HCT116 (cell line): ENCODE measurements at regions not wholly inside any gene's neighbourhood (a gene's known extent, or its start where the extent isn't known, plus 50 kb on each side); places are given as distances from the start of the nearest gene placed in this dataset.

ENCODE experiments used
- CTCF ChIP-seq, 3 experiments: fragments of 200-600 bp in 1 of 3; sonication (generic) in 1 of 3; IDR thresholded peaks in 2 of 3; conservative IDR thresholded peaks in 1 of 3; 2 replicates each; pipeline ENCODE4 v1.5.1; 2012 to 2017; ENCODE audit warnings: low read depth in 2 of 3, low read length in 2 of 3, antibody characterized with exemption in 1 of 3, borderline replicate concordance in 1 of 3, control low read depth in 1 of 3, mild to moderate bottlenecking in 1 of 3, mixed read lengths in 1 of 3, mixed run types in 1 of 3, moderate library complexity in 1 of 3; ENCODE audit not compliant: insufficient read depth in 1 of 3
- EZH2phosphoT487 ChIP-seq: fragments of 200-600 bp; IDR thresholded peaks from 2 replicates; pipeline ENCODE4 v1.6.1; 2018; ENCODE audit warnings: antibody characterized with exemption, borderline replicate concordance
- POLR2A ChIP-seq: IDR thresholded peaks from 2 replicates; pipeline ENCODE4 v1.7.0; 2011; ENCODE audit warnings: borderline replicate concordance; ENCODE audit not compliant: insufficient read depth, insufficient read length; ENCODE audit errors: extremely low read depth
- RAD21 ChIP-seq: IDR thresholded peaks from 2 replicates; pipeline ENCODE4 v1.6.1; 2012; ENCODE audit warnings: low read depth, mild to moderate bottlenecking
- TF ChIP-seq, protein P1 (sequence below): IDR thresholded peaks from 2 replicates; pipeline ENCODE4 v1.6.1; 2011; ENCODE audit warnings: mild to moderate bottlenecking, low read length, moderate library complexity; ENCODE audit not compliant: insufficient replicate concordance; ENCODE audit errors: extremely low read depth
- TF ChIP-seq, protein P2 (sequence below): IDR thresholded peaks from 2 replicates; pipeline ENCODE4 v1.6.1; 2012; ENCODE audit warnings: low read depth

DNA sequence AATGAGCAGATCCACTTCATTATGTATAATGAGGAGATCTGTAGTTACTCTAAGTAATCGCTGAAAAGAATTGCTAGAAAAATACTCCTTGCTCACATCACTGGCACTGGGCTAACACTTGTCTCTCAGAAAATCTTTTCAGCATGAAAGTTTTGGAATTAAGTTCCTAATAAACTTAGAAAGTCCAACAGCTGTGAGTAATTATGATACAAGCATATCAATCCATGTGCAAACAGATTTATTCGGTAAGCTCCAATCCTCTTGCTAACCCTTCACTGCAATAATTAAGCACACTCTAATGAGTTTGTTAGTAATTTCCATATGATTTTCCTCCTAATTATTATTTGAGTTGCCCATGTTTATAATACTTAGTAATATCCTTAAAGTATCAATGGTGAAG lies 652.6 kb upstream of the WWC1 start:
- TF ChIP-seq CTCF (IDR thresholded peaks at IDR 0.05 in 2 of 3, conservative IDR thresholded peaks at IDR 0.05 in 1 of 3; ENCODE audit: borderline replicate concordance in 1 of 3, insufficient read depth in 1 of 3, low read depth in 2 of 3, low read length in 2 of 3) (no peak), EZH2phosphoT487 (no peak), POLR2A (no peak), RAD21 (no peak)
- TF ChIP-seq, protein P1, sequence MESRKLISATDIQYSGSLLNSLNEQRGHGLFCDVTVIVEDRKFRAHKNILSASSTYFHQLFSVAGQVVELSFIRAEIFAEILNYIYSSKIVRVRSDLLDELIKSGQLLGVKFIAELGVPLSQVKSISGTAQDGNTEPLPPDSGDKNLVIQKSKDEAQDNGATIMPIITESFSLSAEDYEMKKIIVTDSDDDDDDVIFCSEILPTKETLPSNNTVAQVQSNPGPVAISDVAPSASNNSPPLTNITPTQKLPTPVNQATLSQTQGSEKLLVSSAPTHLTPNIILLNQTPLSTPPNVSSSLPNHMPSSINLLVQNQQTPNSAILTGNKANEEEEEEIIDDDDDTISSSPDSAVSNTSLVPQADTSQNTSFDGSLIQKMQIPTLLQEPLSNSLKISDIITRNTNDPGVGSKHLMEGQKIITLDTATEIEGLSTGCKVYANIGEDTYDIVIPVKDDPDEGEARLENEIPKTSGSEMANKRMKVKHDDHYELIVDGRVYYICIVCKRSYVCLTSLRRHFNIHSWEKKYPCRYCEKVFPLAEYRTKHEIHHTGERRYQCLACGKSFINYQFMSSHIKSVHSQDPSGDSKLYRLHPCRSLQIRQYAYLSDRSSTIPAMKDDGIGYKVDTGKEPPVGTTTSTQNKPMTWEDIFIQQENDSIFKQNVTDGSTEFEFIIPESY, result no peak
- TF ChIP-seq, protein P2, sequence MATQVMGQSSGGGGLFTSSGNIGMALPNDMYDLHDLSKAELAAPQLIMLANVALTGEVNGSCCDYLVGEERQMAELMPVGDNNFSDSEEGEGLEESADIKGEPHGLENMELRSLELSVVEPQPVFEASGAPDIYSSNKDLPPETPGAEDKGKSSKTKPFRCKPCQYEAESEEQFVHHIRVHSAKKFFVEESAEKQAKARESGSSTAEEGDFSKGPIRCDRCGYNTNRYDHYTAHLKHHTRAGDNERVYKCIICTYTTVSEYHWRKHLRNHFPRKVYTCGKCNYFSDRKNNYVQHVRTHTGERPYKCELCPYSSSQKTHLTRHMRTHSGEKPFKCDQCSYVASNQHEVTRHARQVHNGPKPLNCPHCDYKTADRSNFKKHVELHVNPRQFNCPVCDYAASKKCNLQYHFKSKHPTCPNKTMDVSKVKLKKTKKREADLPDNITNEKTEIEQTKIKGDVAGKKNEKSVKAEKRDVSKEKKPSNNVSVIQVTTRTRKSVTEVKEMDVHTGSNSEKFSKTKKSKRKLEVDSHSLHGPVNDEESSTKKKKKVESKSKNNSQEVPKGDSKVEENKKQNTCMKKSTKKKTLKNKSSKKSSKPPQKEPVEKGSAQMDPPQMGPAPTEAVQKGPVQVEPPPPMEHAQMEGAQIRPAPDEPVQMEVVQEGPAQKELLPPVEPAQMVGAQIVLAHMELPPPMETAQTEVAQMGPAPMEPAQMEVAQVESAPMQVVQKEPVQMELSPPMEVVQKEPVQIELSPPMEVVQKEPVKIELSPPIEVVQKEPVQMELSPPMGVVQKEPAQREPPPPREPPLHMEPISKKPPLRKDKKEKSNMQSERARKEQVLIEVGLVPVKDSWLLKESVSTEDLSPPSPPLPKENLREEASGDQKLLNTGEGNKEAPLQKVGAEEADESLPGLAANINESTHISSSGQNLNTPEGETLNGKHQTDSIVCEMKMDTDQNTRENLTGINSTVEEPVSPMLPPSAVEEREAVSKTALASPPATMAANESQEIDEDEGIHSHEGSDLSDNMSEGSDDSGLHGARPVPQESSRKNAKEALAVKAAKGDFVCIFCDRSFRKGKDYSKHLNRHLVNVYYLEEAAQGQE, result no peak
